ENCODE measurements at regions not wholly inside any gene's neighbourhood (a gene's known extent, or its start where the extent isn't known, plus 50 kb on each side); places are given as distances from the start of the nearest gene placed in this dataset.

- TF ChIP-seq CTCF (IDR thresholded peaks at IDR 0.05; ENCODE audit: poor library complexity, severe bottlenecking) (no peak), REST (IDR thresholded peaks at IDR 0.05; ENCODE audit: borderline replicate concordance) (no peak), POLR2AphosphoS5 (IDR thresholded peaks at IDR 0.05) (no peak), RAD21 (conservative IDR thresholded peaks at IDR 0.05) (no peak), EP300 (conservative IDR thresholded peaks at IDR 0.05; ENCODE audit: poor library complexity, severe bottlenecking) (no peak), EZH2 (IDR thresholded peaks at IDR 0.05; ENCODE audit: borderline replicate concordance, insufficient read depth, low read length, poor library complexity, severe bottlenecking) (no peak), SMC3 (conservative IDR thresholded peaks at IDR 0.05; ENCODE audit: poor library complexity) (no peak)
These were observed 143.1 kb upstream of the BCOR start for GRCh38 chrX:40240844-40241243.

Measured in neural cell (in vitro differentiated cells).